ENCODE measurements at regions not wholly inside any gene's neighbourhood (a gene's known extent, or its start where the extent isn't known, plus 50 kb on each side); places are given as distances from the start of the nearest gene placed in this dataset.

DNA sequence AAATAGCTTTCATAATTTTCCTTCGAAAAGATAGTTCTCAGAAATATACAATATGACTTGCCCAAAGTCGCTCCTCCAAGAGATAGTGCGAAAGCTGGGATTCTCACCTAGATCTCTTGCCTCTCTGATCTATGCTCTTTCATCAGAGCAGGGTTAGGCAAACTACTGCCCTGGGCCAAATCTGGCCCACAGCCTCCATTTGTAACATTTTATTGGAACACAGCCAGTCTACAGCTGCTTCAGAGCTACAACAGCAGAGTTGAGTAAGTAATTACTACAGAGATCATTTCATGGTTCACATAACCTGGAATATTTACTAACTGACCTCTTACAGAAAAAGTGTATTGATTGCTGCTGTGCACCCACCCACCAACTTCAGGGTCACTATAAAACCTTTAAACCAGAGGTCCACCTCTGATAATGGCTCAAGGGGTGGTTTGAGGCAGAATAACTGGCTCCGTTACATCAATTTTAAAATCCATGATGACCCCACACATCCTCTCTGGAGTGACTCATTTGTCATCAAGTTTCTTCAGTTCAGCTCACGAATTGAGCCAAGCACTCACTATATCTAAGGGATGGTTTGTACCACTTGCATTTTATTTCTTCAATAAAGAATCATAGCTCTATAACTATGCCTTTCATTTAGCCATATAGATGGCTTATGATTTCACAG, 1019.0 kb downstream of the XPNPEP1 start:
- TF ChIP-seq, protein P1, sequence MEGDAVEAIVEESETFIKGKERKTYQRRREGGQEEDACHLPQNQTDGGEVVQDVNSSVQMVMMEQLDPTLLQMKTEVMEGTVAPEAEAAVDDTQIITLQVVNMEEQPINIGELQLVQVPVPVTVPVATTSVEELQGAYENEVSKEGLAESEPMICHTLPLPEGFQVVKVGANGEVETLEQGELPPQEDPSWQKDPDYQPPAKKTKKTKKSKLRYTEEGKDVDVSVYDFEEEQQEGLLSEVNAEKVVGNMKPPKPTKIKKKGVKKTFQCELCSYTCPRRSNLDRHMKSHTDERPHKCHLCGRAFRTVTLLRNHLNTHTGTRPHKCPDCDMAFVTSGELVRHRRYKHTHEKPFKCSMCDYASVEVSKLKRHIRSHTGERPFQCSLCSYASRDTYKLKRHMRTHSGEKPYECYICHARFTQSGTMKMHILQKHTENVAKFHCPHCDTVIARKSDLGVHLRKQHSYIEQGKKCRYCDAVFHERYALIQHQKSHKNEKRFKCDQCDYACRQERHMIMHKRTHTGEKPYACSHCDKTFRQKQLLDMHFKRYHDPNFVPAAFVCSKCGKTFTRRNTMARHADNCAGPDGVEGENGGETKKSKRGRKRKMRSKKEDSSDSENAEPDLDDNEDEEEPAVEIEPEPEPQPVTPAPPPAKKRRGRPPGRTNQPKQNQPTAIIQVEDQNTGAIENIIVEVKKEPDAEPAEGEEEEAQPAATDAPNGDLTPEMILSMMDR (IDR thresholded peaks at IDR 0.05; ENCODE audit: poor library complexity, severe bottlenecking) = no peak

DNA sequence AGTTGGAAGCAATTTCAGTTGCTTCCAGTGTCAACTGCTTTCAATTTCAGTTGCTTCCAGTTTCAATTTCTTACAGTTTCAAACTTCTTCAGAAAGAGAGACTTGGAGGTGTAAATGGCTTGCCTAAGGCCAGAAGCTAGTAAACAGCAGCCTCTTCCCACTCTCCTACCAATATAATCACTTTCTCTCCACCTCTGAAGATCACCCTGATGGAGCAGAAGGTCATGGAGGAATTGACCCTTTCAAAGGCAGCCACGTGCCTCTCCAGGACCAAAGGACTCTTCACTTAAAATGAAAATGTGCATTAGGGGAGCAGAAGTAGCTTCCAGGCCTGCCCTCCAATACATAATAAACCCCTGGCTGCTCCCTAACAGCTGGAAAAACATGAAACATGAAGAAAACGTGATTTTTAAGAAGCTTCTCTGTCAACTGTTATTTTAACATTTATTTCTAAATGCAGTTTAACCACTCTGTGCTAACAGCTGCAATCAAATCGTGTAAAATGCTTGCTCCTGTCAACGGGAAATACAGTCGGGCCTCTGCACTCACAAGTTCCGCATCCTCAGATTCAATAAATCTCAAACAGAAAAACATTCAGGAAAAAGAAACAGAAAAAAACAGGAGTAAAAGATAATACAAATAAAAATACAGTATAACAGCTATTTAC, 1020.6 kb downstream of the XPNPEP1 start:
- TF ChIP-seq, protein P1 (IDR thresholded peaks at IDR 0.05; ENCODE audit: poor library complexity, severe bottlenecking) = no peak
- Histone ChIP-seq H3K27me3 (ENCODE audit: insufficient read depth, poor library complexity, severe bottlenecking) (no peaks in the 10 kb centered on the region), H3K4me1 (ENCODE audit: insufficient read depth, poor library complexity, severe bottlenecking) (no peaks in the 10 kb centered on the region), H3K36me3 (ENCODE audit: low read depth) (no peaks in the 10 kb centered on the region), H3K27ac (ENCODE audit: poor library complexity, severe bottlenecking) (no peak overlapping the region), H3K9me3 (ENCODE audit: severe bottlenecking) (no peaks in the 10 kb centered on the region), H3K4me3 (ENCODE audit: severe bottlenecking) (no peak overlapping the region)
- DNase-seq (ENCODE audit: low spot score) = no peak
- ATAC-seq (ENCODE audit: low read depth) = no peak

More for the DNA sequence above, 1019.0 kb downstream of the XPNPEP1 start:
- Histone ChIP-seq H3K9me3 (ENCODE audit: severe bottlenecking) (no peaks in the 10 kb centered on the region), H3K4me3 (ENCODE audit: severe bottlenecking) (no peak overlapping the region), H3K27me3 (ENCODE audit: insufficient read depth, poor library complexity, severe bottlenecking) (peaks cover 3% of the 10 kb centered on the region), H3K4me1 (ENCODE audit: insufficient read depth, poor library complexity, severe bottlenecking) (no peaks in the 10 kb centered on the region), H3K27ac (ENCODE audit: poor library complexity, severe bottlenecking) (no peak overlapping the region), H3K36me3 (ENCODE audit: low read depth) (no peaks in the 10 kb centered on the region)
- DNase-seq (ENCODE audit: low spot score) = no peak
- ATAC-seq (ENCODE audit: low read depth) = no peak

DNA sequence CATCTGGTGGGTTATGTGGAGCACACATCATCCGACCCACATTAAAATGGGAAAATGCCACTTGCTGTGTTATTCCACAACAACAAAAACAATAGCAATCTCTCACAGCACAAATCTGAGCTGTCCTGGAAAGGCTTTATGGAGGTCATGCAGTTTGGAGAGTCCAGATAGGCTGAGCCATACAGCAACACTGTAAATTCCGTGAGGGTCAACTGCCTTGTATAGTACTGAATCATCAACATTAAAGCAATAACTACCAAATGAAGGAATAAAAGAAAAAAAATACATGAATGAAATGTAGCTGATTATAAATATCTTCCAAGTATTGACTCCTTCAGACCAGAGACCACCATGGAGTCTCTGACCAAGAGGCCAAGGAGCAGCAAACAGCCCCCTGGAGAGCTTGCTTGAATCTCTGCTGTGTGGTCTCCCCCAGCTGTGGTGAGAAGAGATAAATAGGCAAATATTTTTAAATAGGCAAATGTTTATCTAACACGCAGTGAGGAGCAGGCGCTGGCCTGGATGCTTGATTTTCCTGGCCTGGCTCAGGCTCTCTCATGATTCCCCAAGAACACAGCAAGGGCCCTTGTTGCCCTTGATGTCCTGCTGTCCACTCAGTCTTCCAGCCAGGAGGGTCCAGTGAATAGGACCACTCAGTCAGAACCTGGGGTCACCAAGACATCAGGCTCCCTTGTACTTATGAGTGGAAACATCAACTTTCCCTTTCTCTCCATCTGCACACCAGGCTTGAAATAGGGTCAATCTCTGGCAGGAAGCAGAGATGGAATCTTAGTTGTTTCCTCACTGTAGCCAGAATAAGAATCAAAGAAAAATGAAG, 1021.3 kb downstream of the XPNPEP1 start:
- TF ChIP-seq, protein P1 (IDR thresholded peaks at IDR 0.05; ENCODE audit: poor library complexity, severe bottlenecking) = no peak
- H3K27ac ChIP-seq (ENCODE audit: poor library complexity, severe bottlenecking) = no peak overlapping the region
- H3K27me3 ChIP-seq (ENCODE audit: insufficient read depth, poor library complexity, severe bottlenecking) = no peaks in the 10 kb centered on the region
- no peak for ATAC-seq (ENCODE audit: low read depth)
- no peaks in the 10 kb centered on the region for H3K9me3 ChIP-seq (ENCODE audit: severe bottlenecking)
- no peak for DNase-seq (ENCODE audit: low spot score)
- no peak overlapping the region for H3K4me3 ChIP-seq (ENCODE audit: severe bottlenecking)
- H3K36me3 ChIP-seq (ENCODE audit: low read depth) = no peaks in the 10 kb centered on the region
- H3K4me1 ChIP-seq (ENCODE audit: insufficient read depth, poor library complexity, severe bottlenecking) = no peaks in the 10 kb centered on the region

GRCh38 chr10:108899670-108900069, 1023.6 kb downstream of the XPNPEP1 start:
- H3K27ac ChIP-seq (ENCODE audit: poor library complexity, severe bottlenecking) = no peak overlapping the region
- H3K9me3 ChIP-seq (ENCODE audit: severe bottlenecking) = no peaks in the 10 kb centered on the region
- H3K4me1 ChIP-seq (ENCODE audit: insufficient read depth, poor library complexity, severe bottlenecking) = no peaks in the 10 kb centered on the region
- DNase-seq (ENCODE audit: low spot score) (no peak), ATAC-seq (ENCODE audit: low read depth) (no peak)
- H3K4me3 ChIP-seq (ENCODE audit: severe bottlenecking) = no peak overlapping the region
- no peaks in the 10 kb centered on the region for H3K27me3 ChIP-seq (ENCODE audit: insufficient read depth, poor library complexity, severe bottlenecking)
- H3K36me3 ChIP-seq (ENCODE audit: low read depth) = no peaks in the 10 kb centered on the region
- TF ChIP-seq, protein P1 (IDR thresholded peaks at IDR 0.05; ENCODE audit: poor library complexity, severe bottlenecking) = no peak
